H1 (cell line): ENCODE measurements at regions not wholly inside any gene's neighbourhood (a gene's known extent, or its start where the extent isn't known, plus 50 kb on each side); places are given as distances from the start of the nearest gene placed in this dataset.

Source experiments
- CTCF ChIA-PET: fragments of 300-600 bp; sonication (Branson Sonifier 250); formaldehyde crosslinking; loops from one replicate; lab custom pipeline; 2021; ENCODE audit not compliant: partially characterized antibody; lab: Charles Lee
- POLR2A ChIA-PET: fragments of 300-600 bp; sonication (Branson Sonifier 250); formaldehyde crosslinking; loops from one replicate; lab custom pipeline; 2021; ENCODE audit warnings: inconsistent platforms; ENCODE audit not compliant: partially characterized antibody; lab: Charles Lee
- DNase-seq, 2 experiments: peaks; one replicate each; pipeline versions ENCODE4 v3.0.0 to v3.0.0-alpha.2; 2010 to 2022; ENCODE audit warnings: low spot score in 2 of 2, low read depth in 1 of 2, mixed read lengths in 1 of 2
- FAIRE-seq: peaks from 2 replicates; lab custom pipeline; 2011; peaks lifted over from hg19 to GRCh38; lab: Jason Lieb, UNC
- H2AFZ ChIP-seq: 2 replicates; pipeline ENCODE4 v1.8.1; 2012; ENCODE audit warnings: low read length, inconsistent platforms
- H2AK5ac ChIP-seq: 2 replicates; pipeline ENCODE4 v1.6.1; 2013; ENCODE audit warnings: low read depth, low read length
- H2BK120ac ChIP-seq: replicated peaks from 2 replicates; pipeline ENCODE3; 2013; ENCODE audit warnings: low read depth, low read length, inconsistent platforms
- H2BK12ac ChIP-seq: 2 replicates; pipeline ENCODE4 v1.6.1; 2013; ENCODE audit warnings: low read depth, low read length
- H2BK15ac ChIP-seq: 2 replicates; pipeline ENCODE4 v1.6.1; 2013; ENCODE audit warnings: low read length
- H2BK20ac ChIP-seq: 2 replicates; pipeline ENCODE4 v1.6.1; 2013; ENCODE audit warnings: low read length
- H2BK5ac ChIP-seq: 2 replicates; pipeline ENCODE4 v1.6.1; 2013; ENCODE audit warnings: low read depth, low read length
- H3K14ac ChIP-seq: 2 replicates; pipeline ENCODE4 v1.6.1; 2013; ENCODE audit warnings: inconsistent platforms; ENCODE audit not compliant: insufficient read length
- H3K18ac ChIP-seq: 2 replicates; pipeline ENCODE4 v1.6.1; 2013; ENCODE audit warnings: low read length; ENCODE audit errors: extremely low read depth
- H3K23ac ChIP-seq: 2 replicates; pipeline ENCODE4 v1.6.1; 2013; ENCODE audit warnings: inconsistent platforms; ENCODE audit not compliant: insufficient read length
- H3K23me2 ChIP-seq: 2 replicates; pipeline ENCODE4 v1.6.1; 2013; ENCODE audit warnings: low read depth, low read length
- H3K27ac ChIP-seq: 2 replicates; pipeline ENCODE4 v1.6.1; 2011; ENCODE audit warnings: low read depth, low read length, inconsistent platforms
- H3K27me3 ChIP-seq, 4 experiments: replicated peaks in 1 of 4; 1 replicate in 1 of 4; 2 replicates in 3 of 4; pipeline versions ENCODE4 v1.6.1 to v1.8.1; 2011 to 2013; ENCODE audit warnings: low read length in 3 of 4, mild to moderate bottlenecking in 3 of 4, inconsistent platforms in 2 of 4, mixed read lengths in 2 of 4, moderate library complexity in 1 of 4; ENCODE audit not compliant: control insufficient read depth in 3 of 4, insufficient read depth in 3 of 4; ENCODE audit errors: extremely low read depth in 1 of 4
- H3K36me3 ChIP-seq, 4 experiments: 2 replicates each; pipeline versions ENCODE4 v1.6.1 to v1.8.1; 2011 to 2013; ENCODE audit warnings: mild to moderate bottlenecking in 4 of 4, low read length in 3 of 4, moderate library complexity in 2 of 4, control low read depth in 1 of 4, inconsistent platforms in 1 of 4; ENCODE audit not compliant: insufficient read depth in 4 of 4, control insufficient read depth in 2 of 4
- H3K4ac ChIP-seq: replicated peaks from 2 replicates; pipeline ENCODE3; 2013; ENCODE audit warnings: low read length, low read depth, mixed read lengths, inconsistent platforms; ENCODE audit not compliant: insufficient read length
- H3K4me1 ChIP-seq, 4 experiments: replicated peaks in 1 of 4; 1 replicate in 1 of 4; 2 replicates in 3 of 4; pipeline versions ENCODE4 v1.6.1 to v1.8.1; 2011 to 2013; ENCODE audit warnings: low read length in 3 of 4, inconsistent platforms in 2 of 4, mixed read lengths in 1 of 4; ENCODE audit not compliant: insufficient read depth in 4 of 4, control insufficient read depth in 3 of 4
- H3K4me2 ChIP-seq, 2 experiments: 2 replicates each; pipeline versions ENCODE4 v1.6.1 to v1.8.1; 2011 to 2013; ENCODE audit warnings: low read depth in 2 of 2, low read length in 2 of 2, control low read depth in 1 of 2, inconsistent platforms in 1 of 2, mild to moderate bottlenecking in 1 of 2; ENCODE audit not compliant: insufficient read depth in 1 of 2
- H3K4me3 ChIP-seq, 4 experiments: fragments of 200-600, 300-600 bp in 1 of 4; sonication (generic), shearing (Covaris generic), sonication (Bioruptor Twin) in 1 of 4; 2 replicates each; pipeline versions ENCODE4 v1.5.1 to v1.8.1; 2011 to 2016; ENCODE audit warnings: low read length in 4 of 4, low read depth in 3 of 4, control low read depth in 2 of 4, inconsistent platforms in 2 of 4, mild to moderate bottlenecking in 2 of 4, mixed read lengths in 1 of 4, moderate library complexity in 1 of 4; ENCODE audit not compliant: insufficient read depth in 2 of 4; ENCODE audit errors: extremely low read depth in 1 of 4
- H3K56ac ChIP-seq: replicated peaks from 2 replicates; pipeline ENCODE3; 2013; ENCODE audit warnings: low read depth, mild to moderate bottlenecking, mixed read lengths, low read length, inconsistent platforms; ENCODE audit not compliant: insufficient read length
- H3K79me1 ChIP-seq: 2 replicates; pipeline ENCODE4 v1.6.1; 2013; ENCODE audit warnings: low read depth, low read length, control low read depth
- H3K79me2 ChIP-seq, 2 experiments: 2 replicates each; pipeline versions ENCODE4 v1.6.1 to v1.8.1; 2012 to 2013; ENCODE audit warnings: low read length in 2 of 2, mild to moderate bottlenecking in 2 of 2, inconsistent platforms in 1 of 2; ENCODE audit not compliant: insufficient read depth in 2 of 2, control insufficient read depth in 1 of 2
- H3K9ac ChIP-seq, 4 experiments: replicated peaks in 1 of 4; 1 replicate in 1 of 4; 2 replicates in 3 of 4; pipeline versions ENCODE4 v1.6.1 to v1.8.1; 2011 to 2013; ENCODE audit warnings: low read depth in 3 of 4, low read length in 3 of 4, control low read depth in 2 of 4, mild to moderate bottlenecking in 2 of 4, moderate library complexity in 2 of 4, inconsistent platforms in 1 of 4; ENCODE audit errors: extremely low read depth in 1 of 4
- H3K9me3 ChIP-seq, 2 experiments: 2 replicates each; pipeline versions ENCODE4 v1.6.1 to v1.8.1; 2012 to 2013; ENCODE audit warnings: mild to moderate bottlenecking in 2 of 2, moderate library complexity in 2 of 2, control low read depth in 1 of 2, inconsistent platforms in 1 of 2, low read depth in 1 of 2, low read length in 1 of 2, mixed read lengths in 1 of 2; ENCODE audit not compliant: insufficient read depth in 2 of 2
- H4K20me1 ChIP-seq, 2 experiments: replicated peaks in 1 of 2; 2 replicates each; pipeline versions ENCODE3 to v1.8.1; 2011 to 2013; ENCODE audit warnings: inconsistent platforms in 2 of 2, low read length in 2 of 2, mild to moderate bottlenecking in 1 of 2; ENCODE audit not compliant: insufficient read depth in 2 of 2, control insufficient read depth in 1 of 2
- H4K5ac ChIP-seq: 2 replicates; pipeline ENCODE4 v1.6.1; 2013; ENCODE audit warnings: low read length, low read depth, mixed read lengths, inconsistent platforms; ENCODE audit not compliant: insufficient read length
- H4K8ac ChIP-seq: 2 replicates; pipeline ENCODE4 v1.8.0; 2013; ENCODE audit warnings: mild to moderate bottlenecking, moderate library complexity, low read length, inconsistent platforms; ENCODE audit not compliant: insufficient read depth; ENCODE audit errors: extremely low read depth
- H4K91ac ChIP-seq: replicated peaks from 2 replicates; pipeline ENCODE3; 2013; ENCODE audit warnings: low read length, mixed read lengths, inconsistent platforms; ENCODE audit not compliant: insufficient read length
- CHD1 ChIP-seq: IDR thresholded peaks from 2 replicates; pipeline ENCODE4 v1.6.1; 2012; ENCODE audit warnings: low read depth, low read length, improper control_type of control experiment
- CREB1 ChIP-seq: IDR thresholded peaks from 2 replicates; pipeline ENCODE4 v1.6.1; 2012; ENCODE audit warnings: inconsistent platforms
- GTF2F1 ChIP-seq: IDR thresholded peaks from 2 replicates; pipeline ENCODE4 v1.6.1; 2012; ENCODE audit warnings: low read depth, low read length, improper control_type of control experiment, borderline replicate concordance
- RAD21 ChIP-seq, 2 experiments: IDR thresholded peaks in 1 of 2; conservative IDR thresholded peaks in 1 of 2; 2 replicates each; pipeline ENCODE4 v1.6.1; 2011; ENCODE audit warnings: low read depth in 2 of 2, low read length in 2 of 2, improper control_type of control experiment in 1 of 2, inconsistent platforms in 1 of 2, mild to moderate bottlenecking in 1 of 2, moderate library complexity in 1 of 2
- SP2 ChIP-seq: IDR thresholded peaks from 2 replicates; pipeline ENCODE4 v1.6.1; 2012; ENCODE audit warnings: mild to moderate bottlenecking, low read length, inconsistent platforms
- WGBS, 2 experiments: shearing (Covaris generic) in 1 of 2; methylation state at CpG; one replicate each; pipeline versions ENCODE4 v1.1.6 to v1.1.7; 2013 to 2015; ENCODE audit warnings: low lambda C conversion rate in 2 of 2, mixed read lengths in 2 of 2, inconsistent platforms in 1 of 2, low coverage in 1 of 2, missing lambda C conversion rate in 1 of 2; ENCODE audit not compliant: insufficient replicate concordance in 2 of 2, insufficient coverage in 1 of 2, insufficient read length in 1 of 2; ENCODE audit errors: extremely low coverage in 1 of 2, missing lambda C conversion rate in 1 of 2; 5-methylcytosine and 5-hydroxymethylcytosine counted together

GRCh38 chr2:204175552-204176271, 239.1 kb downstream of the ICOS start:
- no peaks in the 10 kb centered on the region for H3K79me2 ChIP-seq
- H2BK12ac ChIP-seq = no peak overlapping the region; the same call in 1 of the 2 replicates
- H2BK15ac ChIP-seq = no peak overlapping the region
- no peak overlapping the region for H3K4me3 ChIP-seq
- H3K27ac ChIP-seq = no peak overlapping the region
- no peak for FAIRE-seq
- H4K8ac ChIP-seq = no peak overlapping the region
- CTCF ChIA-PET = interaction anchor here (0.6 to 9.9 kb wide), 10 partner anchors 13 to 1813 kb away, joined by 3 to 75 read pairs (median 11); no protein-coding TSS in a partner anchor
- H2AK5ac ChIP-seq = no peak overlapping the region
- no peak overlapping the region for H3K18ac ChIP-seq
- no peaks in the 10 kb centered on the region; the same call in 1 of the 2 replicates for H3K23me2 ChIP-seq
- no peak overlapping the region for H4K5ac ChIP-seq
- no peak overlapping the region for H3K23ac ChIP-seq
- H3K4ac ChIP-seq = no peak overlapping the region
- H2BK120ac ChIP-seq = no peak overlapping the region
- WGBS, 2 experiments = 89% methylated on average over 4 of the region's 4 CpGs; no CpG with 5 or more reads in 1 of the 2 experiments
- no peaks in the 10 kb centered on the region for H3K36me3 ChIP-seq
- no peak overlapping the region for H3K9ac ChIP-seq
- no peaks in the 10 kb centered on the region for H3K79me1 ChIP-seq
- H3K56ac ChIP-seq = no peak overlapping the region
- H3K4me1 ChIP-seq = peaks cover 4 to 10% (median 8%) of the 10 kb centered on the region in 4 experiments; a peak in 5 of 7 replicates
- TF ChIP-seq CHD1 (no peak), SP2 (no peak), CREB1 (no peak), GTF2F1 (no peak), RAD21 (IDR thresholded peaks at IDR 0.05 in 1 of 2, conservative IDR thresholded peaks at IDR 0.05 in 1 of 2; ENCODE audit: low read depth in 2 of 2, low read length in 2 of 2) (no peak)
- H3K27me3 ChIP-seq = peaks cover 0 to 1% (median 0%) of the 10 kb centered on the region in 4 experiments; a peak in 1 of 7 replicates
- POLR2A ChIA-PET = no interaction called here
- H4K91ac ChIP-seq = no peak overlapping the region
- H2BK5ac ChIP-seq = no peak overlapping the region
- H3K9me3 ChIP-seq = no peaks in the 10 kb centered on the region
- H2BK20ac ChIP-seq = no peak overlapping the region
- no peak for DNase-seq
- no peak overlapping the region for H3K4me2 ChIP-seq
- H3K14ac ChIP-seq = no peak overlapping the region
- no peaks in the 10 kb centered on the region for H4K20me1 ChIP-seq
- H2AFZ ChIP-seq = no peak overlapping the region
